ENCODE measurements at regions not wholly inside any gene's neighbourhood (a gene's known extent, or its start where the extent isn't known, plus 50 kb on each side); places are given as distances from the start of the nearest gene placed in this dataset.

DNA sequence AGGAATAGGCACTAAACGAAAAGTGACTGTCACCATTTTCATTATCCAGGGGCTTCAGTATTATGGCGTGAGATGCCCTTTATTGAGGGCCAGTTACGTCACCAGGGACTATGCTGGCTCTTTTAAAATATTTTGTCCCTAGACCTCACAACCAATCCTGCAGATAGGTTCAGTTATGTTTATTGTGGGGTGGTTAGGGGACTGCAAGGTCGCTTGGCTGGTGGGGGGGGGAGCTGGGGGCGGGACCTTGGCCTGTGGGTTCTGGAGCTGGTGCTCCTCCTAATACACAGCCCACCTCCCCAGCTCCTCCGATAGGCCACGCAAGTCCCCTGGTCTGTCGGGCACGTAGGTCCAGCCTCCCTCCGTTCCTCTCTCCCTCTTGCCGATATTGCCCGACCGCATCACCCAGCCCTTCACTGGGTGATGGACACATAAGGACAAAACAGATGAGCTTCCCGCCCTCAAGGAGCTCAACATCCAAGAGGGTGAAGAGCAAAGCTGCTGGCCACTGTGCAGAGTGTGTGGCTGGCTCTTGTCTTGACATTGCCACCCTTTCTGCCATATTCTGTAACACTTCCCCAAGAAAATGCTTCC, 271.8 kb downstream of the MATN1 start:
- CTCF ChIA-PET, result interaction anchor here (0.5 kb wide), 1 partner anchor 53 kb away, joined by 3 read pairs; no protein-coding TSS in a partner anchor
- no TSS peak for BruUV-seq (replicated peaks)

More for the DNA sequence above, 271.8 kb downstream of the MATN1 start:
- Histone ChIP-seq H3K9me2 (ENCODE audit: insufficient read depth) (no peaks in the 10 kb centered on the region), H3K36me3 (ENCODE audit: control insufficient read depth in 1 of 2, insufficient read depth in 2 of 2, low read length in 2 of 2) (no peaks in the 10 kb centered on the region), H2AFZ (ENCODE audit: low read depth, low read length, poor library complexity, severe bottlenecking) (no peak overlapping the region), H3K27me3 (ENCODE audit: insufficient read depth, low read length) (no peaks in the 10 kb centered on the region), H3K9me3 (ENCODE audit: control insufficient read depth in 1 of 2, insufficient read depth in 1 of 2, low read depth in 1 of 2, low read length in 2 of 2) (no peaks in the 10 kb centered on the region), H3K4me1 (ENCODE audit: control insufficient read depth in 1 of 2, insufficient read depth in 2 of 2, low read length in 2 of 2) (no peaks in the 10 kb centered on the region), H3K4me2 (ENCODE audit: low read length) (no peak overlapping the region), H4K20me1 (ENCODE audit: insufficient read depth) (no peaks in the 10 kb centered on the region), H3K4me3 (replicated peaks in 1 of 2; ENCODE audit: low read depth in 1 of 2, low read length in 2 of 2) (no peak overlapping the region), H3K9ac (ENCODE audit: low read length) (no peak overlapping the region), H3K27ac (ENCODE audit: low read depth, low read length) (no peak overlapping the region), H3K79me2 (ENCODE audit: insufficient read depth, low read length) (no peaks in the 10 kb centered on the region)
- intact Hi-C loops (cut with micrococcal nuclease), result loop anchor here (5.0 kb wide), 1 partner anchor 1074 kb away; no protein-coding TSS in a partner anchor
- POLR2A ChIA-PET, result no interaction called here
- DNase-seq (ENCODE audit: low read depth, low spot score), result no peak
- TF ChIP-seq SP1 (IDR thresholded peaks at IDR 0.05; ENCODE audit: low read depth) (no peak), ELF1 (IDR thresholded peaks at IDR 0.05; ENCODE audit: borderline replicate concordance, low read depth) (no peak), EZH2 (IDR thresholded peaks at IDR 0.05) (no peak), RAD21 (IDR thresholded peaks at IDR 0.05; ENCODE audit: low read depth) (no peak), YY1 (IDR thresholded peaks at IDR 0.05; ENCODE audit: extremely low read depth, insufficient replicate concordance, low read depth, low read length) (no peak), EZH2phosphoT487 (IDR thresholded peaks at IDR 0.05; ENCODE audit: borderline replicate concordance) (no peak), ZBTB33 (IDR thresholded peaks at IDR 0.05; ENCODE audit: extremely low read depth, insufficient replicate concordance, low read length) (no peak), TCF7L2 (IDR thresholded peaks at IDR 0.05; ENCODE audit: borderline replicate concordance, extremely low read depth, insufficient read depth, insufficient read length) (no peak), CEBPB (IDR thresholded peaks at IDR 0.05; ENCODE audit: low read depth) (no peak), ZFX (IDR thresholded peaks at IDR 0.05) (no peak), CBX3 (IDR thresholded peaks at IDR 0.05; ENCODE audit: low read depth) (no peak), POLR2AphosphoS5 (IDR thresholded peaks at IDR 0.05; ENCODE audit: low read depth, low read length) (no peak), SIN3A (IDR thresholded peaks at IDR 0.05; ENCODE audit: low read depth) (no peak), JUND (IDR thresholded peaks at IDR 0.05) (no peak)
- TF ChIP-seq, protein P1, sequence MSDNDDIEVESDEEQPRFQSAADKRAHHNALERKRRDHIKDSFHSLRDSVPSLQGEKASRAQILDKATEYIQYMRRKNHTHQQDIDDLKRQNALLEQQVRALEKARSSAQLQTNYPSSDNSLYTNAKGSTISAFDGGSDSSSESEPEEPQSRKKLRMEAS (IDR thresholded peaks at IDR 0.05), result no peak
- TF ChIP-seq, protein P2, sequence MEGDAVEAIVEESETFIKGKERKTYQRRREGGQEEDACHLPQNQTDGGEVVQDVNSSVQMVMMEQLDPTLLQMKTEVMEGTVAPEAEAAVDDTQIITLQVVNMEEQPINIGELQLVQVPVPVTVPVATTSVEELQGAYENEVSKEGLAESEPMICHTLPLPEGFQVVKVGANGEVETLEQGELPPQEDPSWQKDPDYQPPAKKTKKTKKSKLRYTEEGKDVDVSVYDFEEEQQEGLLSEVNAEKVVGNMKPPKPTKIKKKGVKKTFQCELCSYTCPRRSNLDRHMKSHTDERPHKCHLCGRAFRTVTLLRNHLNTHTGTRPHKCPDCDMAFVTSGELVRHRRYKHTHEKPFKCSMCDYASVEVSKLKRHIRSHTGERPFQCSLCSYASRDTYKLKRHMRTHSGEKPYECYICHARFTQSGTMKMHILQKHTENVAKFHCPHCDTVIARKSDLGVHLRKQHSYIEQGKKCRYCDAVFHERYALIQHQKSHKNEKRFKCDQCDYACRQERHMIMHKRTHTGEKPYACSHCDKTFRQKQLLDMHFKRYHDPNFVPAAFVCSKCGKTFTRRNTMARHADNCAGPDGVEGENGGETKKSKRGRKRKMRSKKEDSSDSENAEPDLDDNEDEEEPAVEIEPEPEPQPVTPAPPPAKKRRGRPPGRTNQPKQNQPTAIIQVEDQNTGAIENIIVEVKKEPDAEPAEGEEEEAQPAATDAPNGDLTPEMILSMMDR (IDR thresholded peaks at IDR 0.05 in 2 of 3, conservative IDR thresholded peaks at IDR 0.05 in 1 of 3; ENCODE audit: borderline replicate concordance in 1 of 3, insufficient read depth in 1 of 3, low read depth in 2 of 3, low read length in 2 of 3), result no peak
- TF ChIP-seq, protein P3, sequence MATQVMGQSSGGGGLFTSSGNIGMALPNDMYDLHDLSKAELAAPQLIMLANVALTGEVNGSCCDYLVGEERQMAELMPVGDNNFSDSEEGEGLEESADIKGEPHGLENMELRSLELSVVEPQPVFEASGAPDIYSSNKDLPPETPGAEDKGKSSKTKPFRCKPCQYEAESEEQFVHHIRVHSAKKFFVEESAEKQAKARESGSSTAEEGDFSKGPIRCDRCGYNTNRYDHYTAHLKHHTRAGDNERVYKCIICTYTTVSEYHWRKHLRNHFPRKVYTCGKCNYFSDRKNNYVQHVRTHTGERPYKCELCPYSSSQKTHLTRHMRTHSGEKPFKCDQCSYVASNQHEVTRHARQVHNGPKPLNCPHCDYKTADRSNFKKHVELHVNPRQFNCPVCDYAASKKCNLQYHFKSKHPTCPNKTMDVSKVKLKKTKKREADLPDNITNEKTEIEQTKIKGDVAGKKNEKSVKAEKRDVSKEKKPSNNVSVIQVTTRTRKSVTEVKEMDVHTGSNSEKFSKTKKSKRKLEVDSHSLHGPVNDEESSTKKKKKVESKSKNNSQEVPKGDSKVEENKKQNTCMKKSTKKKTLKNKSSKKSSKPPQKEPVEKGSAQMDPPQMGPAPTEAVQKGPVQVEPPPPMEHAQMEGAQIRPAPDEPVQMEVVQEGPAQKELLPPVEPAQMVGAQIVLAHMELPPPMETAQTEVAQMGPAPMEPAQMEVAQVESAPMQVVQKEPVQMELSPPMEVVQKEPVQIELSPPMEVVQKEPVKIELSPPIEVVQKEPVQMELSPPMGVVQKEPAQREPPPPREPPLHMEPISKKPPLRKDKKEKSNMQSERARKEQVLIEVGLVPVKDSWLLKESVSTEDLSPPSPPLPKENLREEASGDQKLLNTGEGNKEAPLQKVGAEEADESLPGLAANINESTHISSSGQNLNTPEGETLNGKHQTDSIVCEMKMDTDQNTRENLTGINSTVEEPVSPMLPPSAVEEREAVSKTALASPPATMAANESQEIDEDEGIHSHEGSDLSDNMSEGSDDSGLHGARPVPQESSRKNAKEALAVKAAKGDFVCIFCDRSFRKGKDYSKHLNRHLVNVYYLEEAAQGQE (IDR thresholded peaks at IDR 0.05; ENCODE audit: low read depth), result no peak
- ATAC-seq, result no peak
- RAD21 ChIA-PET (ENCODE audit: low non-redundant PET in 1 of 2, low total read pairs in 2 of 2, uncharacterized antibody in 2 of 2, unreplicated experiment in 2 of 2), result no interaction called here

Measured in HCT116 (cell line).